A673 (cell line): ENCODE measurements at regions not wholly inside any gene's neighbourhood (a gene's known extent, or its start where the extent isn't known, plus 50 kb on each side); places are given as distances from the start of the nearest gene placed in this dataset.

Experiments
- BruUV-seq: library from RNA; stranded (reverse); fragments of 400-500 nt; replicated peaks from 2 replicates; lab custom pipeline; 2021; lab: Mats Ljungman, UMichigan
- CTCF ChIA-PET: fragments of 300-600 bp; sonication (Branson Sonifier 250); formaldehyde crosslinking; loops from one replicate; lab custom pipeline; 2022; ENCODE audit warnings: antibody characterized with exemption; lab: Charles Lee
- POLR2A ChIA-PET: fragments of 300-600 bp; sonication (Branson Sonifier 250); formaldehyde crosslinking; loops from one replicate; lab custom pipeline; 2022; ENCODE audit warnings: antibody characterized with exemption; ENCODE audit not compliant: low non-redundant PET; lab: Charles Lee
- DNase-seq: peaks from one replicate; pipeline ENCODE4 v3.0.0-alpha.2; 2015; ENCODE audit warnings: low spot score
- H3K27ac ChIP-seq: fragments of 200-600 bp; sonication (generic); 2 replicates; pipeline ENCODE4 v1.5.1; 2016; ENCODE audit warnings: mixed run types, low read depth, mild to moderate bottlenecking, mixed read lengths, antibody characterized with exemption, low read length; ENCODE audit not compliant: poor library complexity, severe bottlenecking
- H3K27me3 ChIP-seq: fragments of 200-600 bp; sonication (generic); replicated peaks from 2 replicates; pipeline ENCODE4 v1.6.1; 2017; ENCODE audit warnings: mixed run types, low read depth, mild to moderate bottlenecking, mixed read lengths, antibody characterized with exemption, low read length; ENCODE audit not compliant: insufficient read depth, poor library complexity
- H3K36me3 ChIP-seq: fragments of 200-600 bp; sonication (generic); 2 replicates; pipeline ENCODE4 v1.6.1; 2016; ENCODE audit warnings: mixed run types, mild to moderate bottlenecking, mixed read lengths, antibody characterized with exemption, low read length; ENCODE audit not compliant: insufficient read depth, poor library complexity, severe bottlenecking
- H3K4me1 ChIP-seq: fragments of 200-600 bp; sonication (generic); 2 replicates; pipeline ENCODE4 v1.6.1; 2017; ENCODE audit warnings: mixed run types, mild to moderate bottlenecking, mixed read lengths, antibody characterized with exemption, low read length; ENCODE audit not compliant: insufficient read depth, poor library complexity, severe bottlenecking
- H3K4me3 ChIP-seq: fragments of 200-600 bp; sonication (generic); 2 replicates; pipeline ENCODE4 v1.5.1; 2016; ENCODE audit warnings: low read depth, mixed run types, mild to moderate bottlenecking, mixed read lengths, low read length; ENCODE audit not compliant: poor library complexity, severe bottlenecking
- H3K9me3 ChIP-seq: fragments of 200-600 bp; sonication (generic); 2 replicates; pipeline ENCODE4 v1.6.1; 2016; ENCODE audit warnings: mixed run types, low read depth, mild to moderate bottlenecking, mixed read lengths, antibody characterized with exemption, low read length; ENCODE audit not compliant: poor library complexity, severe bottlenecking
- CTCF ChIP-seq: fragments of 300-800, 200-600 bp; sonication (generic); conservative IDR thresholded peaks from 2 replicates; pipeline ENCODE4 v1.5.1; 2017; ENCODE audit warnings: low read depth, mild to moderate bottlenecking, antibody characterized with exemption, low read length, moderate library complexity, mixed read lengths
- EZH2 ChIP-seq: fragments of 200-600 bp; sonication (generic); IDR thresholded peaks from 2 replicates; pipeline ENCODE4 v1.6.1; 2017; ENCODE audit warnings: borderline replicate concordance, low read depth, mild to moderate bottlenecking, mixed read lengths, antibody characterized with exemption, low read length; ENCODE audit not compliant: poor library complexity, severe bottlenecking
- intact Hi-C: fragments of 100-400 bp; cut with micrococcal nuclease; formaldehyde crosslinking; loops from one replicate; pipeline ENCODE4 v1.10.0; 2022; ENCODE audit not compliant: unreplicated experiment

- no peaks in the 10 kb centered on the region for H3K36me3 ChIP-seq
- DNase-seq, result peak; percentile 51
- no peak overlapping the region for H3K4me3 ChIP-seq
- no peaks in the 10 kb centered on the region for H3K27me3 ChIP-seq
- no TSS peak for BruUV-seq
- TF ChIP-seq EZH2 (no peak), CTCF (no peak)
- CTCF ChIA-PET, result no interaction called here
- no peaks in the 10 kb centered on the region for H3K9me3 ChIP-seq
- no peaks in the 10 kb centered on the region for H3K4me1 ChIP-seq
- H3K27ac ChIP-seq, result no peak overlapping the region
- intact Hi-C loops, result no loop called here
- POLR2A ChIA-PET, result no interaction called here
Measured at GRCh38 chr1:222865718-222866117, 50.9 kb downstream of the DISP1 start.

DNA sequence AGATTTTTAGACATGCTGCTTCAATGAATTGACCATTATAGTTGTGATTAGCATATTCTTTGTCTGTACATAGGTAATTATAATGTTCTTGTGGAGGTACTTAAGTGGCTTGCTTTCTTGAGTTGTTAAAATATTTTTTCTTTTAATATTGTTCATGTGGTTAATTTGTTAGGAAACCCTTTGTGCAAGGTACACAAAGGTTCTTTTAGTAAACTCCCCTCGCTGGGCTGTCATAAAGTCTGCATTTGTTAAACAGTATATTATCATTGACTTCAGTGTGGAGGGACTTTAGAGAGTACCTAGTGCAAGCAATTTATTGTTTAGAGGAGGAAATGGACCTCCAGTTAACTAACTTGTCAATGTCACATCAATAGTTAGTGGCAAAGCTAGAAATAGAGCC lies 52.5 kb downstream of the DISP1 start:
- no peaks in the 10 kb centered on the region for H3K36me3 ChIP-seq
- BruUV-seq, result no TSS peak
- DNase-seq, result no peak
- no peaks in the 10 kb centered on the region for H3K4me1 ChIP-seq
- H3K9me3 ChIP-seq, result no peaks in the 10 kb centered on the region
- ChIA-PET CTCF (no interaction called here), POLR2A (no interaction called here)
- no peak overlapping the region for H3K4me3 ChIP-seq
- H3K27ac ChIP-seq, result no peak overlapping the region
- no peaks in the 10 kb centered on the region for H3K27me3 ChIP-seq
- TF ChIP-seq EZH2 (no peak), CTCF (no peak)
- intact Hi-C loops, result no loop called here

GRCh38 chr1:222876182-222876581 lies 61.3 kb downstream of the DISP1 start:
- no peak for DNase-seq
- no peaks in the 10 kb centered on the region for H3K9me3 ChIP-seq
- H3K27ac ChIP-seq, result no peak overlapping the region
- intact Hi-C loops, result no loop called here
- no TSS peak for BruUV-seq
- POLR2A ChIA-PET, result no interaction called here
- no peak overlapping the region for H3K4me3 ChIP-seq
- H3K4me1 ChIP-seq, result no peaks in the 10 kb centered on the region
- TF ChIP-seq CTCF (no peak), EZH2 (no peak)
- CTCF ChIA-PET, result no interaction called here
- H3K27me3 ChIP-seq, result no peaks in the 10 kb centered on the region
- H3K36me3 ChIP-seq, result no peaks in the 10 kb centered on the region
